IMR-90 (cell line): ENCODE measurements at regions not wholly inside any gene's neighbourhood (a gene's known extent, or its start where the extent isn't known, plus 50 kb on each side); places are given as distances from the start of the nearest gene placed in this dataset.

Source experiments
- ATAC-seq: fragments of 200-7000 bp; cut with Tn5 transposase; 2 replicates; pipeline ENCODE4 v1.9.1; 2020; ENCODE audit warnings: low read depth, mild to moderate bottlenecking, moderate library complexity
- BruUV-seq: library from RNA; stranded (reverse); fragments of 400-500 nt; replicated peaks from 2 replicates; lab custom pipeline; 2021; lab: Mats Ljungman, UMichigan
- CTCF ChIA-PET: fragments of 300-600 bp; formaldehyde crosslinking; extraction: SDS; loops from one replicate; lab custom pipeline; 2021; ENCODE audit warnings: antibody characterized with exemption; lab: Yijun Ruan, JAX
- POLR2A ChIA-PET: fragments of 300-600 bp; sonication (Branson Sonifier 250); formaldehyde crosslinking; loops from one replicate; lab custom pipeline; 2022; ENCODE audit warnings: antibody characterized with exemption; ENCODE audit not compliant: unreplicated experiment; lab: Charles Lee
- DNase-seq: peaks from one replicate; pipeline ENCODE4 v3.0.0; 2013
- H2AFZ ChIP-seq: replicated peaks from 2 replicates; pipeline ENCODE3; 2013; ENCODE audit warnings: low read length, mild to moderate bottlenecking; ENCODE audit not compliant: poor library complexity
- H2AK5ac ChIP-seq: 2 replicates; pipeline ENCODE4 v1.6.1; 2013; ENCODE audit warnings: low read depth, low read length, inconsistent platforms
- H2AK9ac ChIP-seq: replicated peaks from 2 replicates; pipeline ENCODE3; 2013; ENCODE audit warnings: mild to moderate bottlenecking, low read depth, low read length, moderate library complexity; ENCODE audit not compliant: poor library complexity
- H2BK120ac ChIP-seq: 2 replicates; pipeline ENCODE4 v1.6.1; 2013; ENCODE audit warnings: low read depth, low read length, inconsistent platforms
- H2BK15ac ChIP-seq: 3 replicates; pipeline ENCODE4 v1.6.1; 2013; ENCODE audit warnings: low read depth, low read length, inconsistent platforms
- H2BK20ac ChIP-seq: 2 replicates; pipeline ENCODE4 v1.6.1; 2013; ENCODE audit warnings: low read depth, mild to moderate bottlenecking, inconsistent platforms, low read length, moderate library complexity
- H2BK5ac ChIP-seq: 2 replicates; pipeline ENCODE4 v1.6.1; 2013; ENCODE audit warnings: mild to moderate bottlenecking, low read depth, low read length, inconsistent platforms; ENCODE audit not compliant: poor library complexity, severe bottlenecking
- H3K14ac ChIP-seq: replicated peaks from 2 replicates; pipeline ENCODE4 v1.6.1; 2013; ENCODE audit warnings: low read depth, low read length, inconsistent platforms
- H3K18ac ChIP-seq: 2 replicates; pipeline ENCODE4 v1.6.1; 2013; ENCODE audit warnings: low read depth, low read length, control low read depth
- H3K23ac ChIP-seq: 2 replicates; pipeline ENCODE4 v1.6.1; 2013; ENCODE audit warnings: low read depth, low read length, inconsistent platforms
- H3K27ac ChIP-seq: 2 replicates; pipeline ENCODE4 v1.5.1; 2013; ENCODE audit warnings: mild to moderate bottlenecking, control low read depth, low read length; ENCODE audit not compliant: insufficient read depth
- H3K27me3 ChIP-seq: 2 replicates; pipeline ENCODE4 v1.6.1; 2013; ENCODE audit warnings: low read length; ENCODE audit not compliant: control insufficient read depth, insufficient read depth
- H3K36me3 ChIP-seq: 2 replicates; pipeline ENCODE4 v1.6.1; 2013; ENCODE audit warnings: low read length, mixed read lengths; ENCODE audit not compliant: control insufficient read depth, insufficient read depth
- H3K4ac ChIP-seq: 2 replicates; pipeline ENCODE4 v1.6.1; 2013; ENCODE audit warnings: low read depth, low read length, inconsistent platforms
- H3K4me1 ChIP-seq: 2 replicates; pipeline ENCODE4 v1.6.1; 2013; ENCODE audit warnings: low read length, mixed read lengths; ENCODE audit not compliant: control insufficient read depth, insufficient read depth
- H3K4me2 ChIP-seq: 2 replicates; pipeline ENCODE4 v1.6.1; 2013; ENCODE audit warnings: low read depth, mild to moderate bottlenecking, control low read depth, low read length, moderate library complexity
- H3K4me3 ChIP-seq: 2 replicates; pipeline ENCODE4 v1.5.1; 2013; ENCODE audit warnings: low read depth, mild to moderate bottlenecking, control low read depth, low read length, moderate library complexity; ENCODE audit not compliant: insufficient read depth
- H3K56ac ChIP-seq: 2 replicates; pipeline ENCODE4 v1.6.1; 2013; ENCODE audit warnings: low read length, inconsistent platforms; ENCODE audit not compliant: insufficient read depth; ENCODE audit errors: extremely low read depth
- H3K79me1 ChIP-seq, 2 experiments: 2 replicates each; pipeline ENCODE4 v1.6.1; 2013; ENCODE audit warnings: low read length in 2 of 2, inconsistent platforms in 1 of 2, low read depth in 1 of 2
- H3K9ac ChIP-seq: 2 replicates; pipeline ENCODE4 v1.6.1; 2013; ENCODE audit warnings: low read depth, low read length, control low read depth
- H3K9me1 ChIP-seq: 2 replicates; pipeline ENCODE4 v1.6.1; 2013; ENCODE audit warnings: low read length, inconsistent platforms; ENCODE audit not compliant: insufficient read depth
- H3K9me3 ChIP-seq: 2 replicates; pipeline ENCODE4 v1.6.1; 2013; ENCODE audit warnings: low read length; ENCODE audit not compliant: control insufficient read depth, insufficient read depth
- H4K20me1 ChIP-seq: 2 replicates; pipeline ENCODE4 v1.6.1; 2013; ENCODE audit warnings: low read length, inconsistent platforms; ENCODE audit not compliant: insufficient read depth
- H4K5ac ChIP-seq: 2 replicates; pipeline ENCODE4 v1.6.1; 2013; ENCODE audit warnings: mild to moderate bottlenecking, low read depth, low read length, control low read depth
- H4K8ac ChIP-seq, 2 experiments: 2 replicates each; pipeline ENCODE4 v1.6.1; 2013; ENCODE audit warnings: low read depth in 2 of 2, low read length in 2 of 2, control low read depth in 1 of 2, inconsistent platforms in 1 of 2
- H4K91ac ChIP-seq: 2 replicates; pipeline ENCODE4 v1.6.1; 2013; ENCODE audit warnings: low read depth, low read length, inconsistent platforms; ENCODE audit not compliant: insufficient read depth
- CTCF ChIP-seq: conservative IDR thresholded peaks from 2 replicates; pipeline ENCODE4 v1.5.1; 2012; ENCODE audit warnings: mild to moderate bottlenecking, low read depth, low read length, improper control_type of control experiment
- MAFK ChIP-seq: IDR thresholded peaks from 2 replicates; pipeline ENCODE4 v1.6.1; 2012; ENCODE audit warnings: low read depth, low read length, improper control_type of control experiment
- POLR2A ChIP-seq: IDR thresholded peaks from 2 replicates; pipeline ENCODE4 v1.6.1; 2012; ENCODE audit warnings: mild to moderate bottlenecking, low read depth, low read length
- RAD21 ChIP-seq: IDR thresholded peaks from 2 replicates; pipeline ENCODE4 v1.6.1; 2012; ENCODE audit warnings: low read length, improper control_type of control experiment
- RFX5 ChIP-seq: IDR thresholded peaks from 2 replicates; pipeline ENCODE4 v1.8.0; 2012; ENCODE audit warnings: low read depth, mild to moderate bottlenecking, low read length, moderate library complexity
- USF2 ChIP-seq: fragments of 150-350 bp; IDR thresholded peaks from 2 replicates; pipeline ENCODE4 v1.6.1; 2017; ENCODE audit warnings: mild to moderate bottlenecking, antibody characterized with exemption, low read length, low read depth
- dilution Hi-C: fragments of 300-500 bp; cut with HindIII; formaldehyde crosslinking; loops from one replicate; pipeline ENCODE4 v1.14.3; 2018; ENCODE audit warnings: low sequenced_read_pairs; ENCODE audit not compliant: unreplicated experiment
- in situ Hi-C: fragments of 300-500 bp; cut with MboI; formaldehyde crosslinking; loops from 3 replicates; pipeline ENCODE4 v1.14.3; 2019; ENCODE audit warnings: low sequenced_read_pairs, inconsistent platforms, mixed read lengths
- intact Hi-C: fragments of 100-400 bp; cut with micrococcal nuclease; formaldehyde crosslinking; loops from 2 replicates; pipeline ENCODE4 v1.10.0; 2022

DNA sequence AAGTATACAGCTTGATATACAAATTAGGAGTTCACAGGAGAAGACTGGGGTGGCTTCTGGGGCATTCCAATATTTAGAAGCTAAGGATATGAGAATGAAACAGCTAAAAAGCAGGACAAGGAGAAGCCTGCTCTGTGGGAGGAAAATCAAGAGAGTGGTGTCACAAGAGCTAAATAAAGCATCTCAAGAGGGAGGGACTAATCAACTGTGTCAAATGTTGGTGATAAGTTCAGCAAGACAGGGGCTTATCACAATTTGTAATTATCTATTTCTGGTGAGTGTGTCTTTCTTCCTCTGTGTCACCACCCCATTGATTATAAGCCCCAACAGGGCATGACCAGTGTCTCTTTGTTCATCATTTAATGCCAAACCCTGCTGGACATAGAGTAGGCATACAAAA, 295.8 kb upstream of the DUSP10 start:
- intact Hi-C loops = no loop called here
- Histone ChIP-seq H3K36me3 (no peaks in the 10 kb centered on the region), H4K91ac (no peak overlapping the region), H3K4me1 (peaks cover 12% of the 10 kb centered on the region), H3K56ac (no peak overlapping the region), H3K18ac (no peak overlapping the region), H4K20me1 (no peaks in the 10 kb centered on the region), H3K4me2 (no peak overlapping the region), H3K14ac (no peak overlapping the region), H3K27ac (no peak overlapping the region), H3K27me3 (no peaks in the 10 kb centered on the region), H3K9me1 (no peaks in the 10 kb centered on the region), H3K4ac (no peak overlapping the region), H2BK15ac (no peak overlapping the region), H4K5ac (no peak overlapping the region; the same call in 1 of the 2 replicates), H3K9me3 (no peaks in the 10 kb centered on the region), H4K8ac (no peak overlapping the region), H3K23ac (no peak overlapping the region), H2BK120ac (no peak overlapping the region), H3K4me3 (no peak overlapping the region), H2AFZ (no peak overlapping the region), H3K79me1 (no peaks in the 10 kb centered on the region), H2AK9ac (no peak overlapping the region), H2BK5ac (no peak overlapping the region), H2BK20ac (no peak overlapping the region), H2AK5ac (no peak overlapping the region), H3K9ac (no peak overlapping the region)
- ATAC-seq (no peak), DNase-seq (no peak)
- dilution Hi-C loops = no loop called here
- in situ Hi-C loops = no loop called here
- no TSS peak for BruUV-seq
- POLR2A ChIA-PET = no interaction called here
- TF ChIP-seq RAD21 (no peak), MAFK (no peak), CTCF (no peak), USF2 (no peak), POLR2A (no peak), RFX5 (no peak)
- CTCF ChIA-PET = interaction anchor here (1.3 kb wide), 1 partner anchor 9 kb away, joined by 3 read pairs; no protein-coding TSS in a partner anchor
